RWPE1 (cell line): ENCODE measurements at regions not wholly inside any gene's neighbourhood (a gene's known extent, or its start where the extent isn't known, plus 50 kb on each side); places are given as distances from the start of the nearest gene placed in this dataset.

ENCODE experiments used
- CTCF ChIA-PET: fragments of 350-600 bp; sonication (Branson Sonifier 250); formaldehyde crosslinking; extraction: SDS; loops from one replicate; lab custom pipeline; 2021; lab: Yijun Ruan, JAX
- POLR2A ChIA-PET: fragments of 400-600 bp; formaldehyde crosslinking; extraction: SDS; loops from one replicate; lab custom pipeline; 2020; ENCODE audit warnings: antibody characterized with exemption; ENCODE audit not compliant: low non-redundant PET; lab: Yijun Ruan, JAX
- DNase-seq: peaks from one replicate; pipeline ENCODE4 v3.0.0; 2012; ENCODE audit warnings: low spot score
- H3K27ac ChIP-seq: fragments of 450-650 bp; 2 replicates; pipeline ENCODE4 v1.5.1; 2017
- TF ChIP-seq, protein P1 (sequence below): fragments of 450-650 bp; conservative IDR thresholded peaks from 2 replicates; pipeline ENCODE4 v1.5.1; 2017; ENCODE audit warnings: low read depth, mild to moderate bottlenecking

DNA sequence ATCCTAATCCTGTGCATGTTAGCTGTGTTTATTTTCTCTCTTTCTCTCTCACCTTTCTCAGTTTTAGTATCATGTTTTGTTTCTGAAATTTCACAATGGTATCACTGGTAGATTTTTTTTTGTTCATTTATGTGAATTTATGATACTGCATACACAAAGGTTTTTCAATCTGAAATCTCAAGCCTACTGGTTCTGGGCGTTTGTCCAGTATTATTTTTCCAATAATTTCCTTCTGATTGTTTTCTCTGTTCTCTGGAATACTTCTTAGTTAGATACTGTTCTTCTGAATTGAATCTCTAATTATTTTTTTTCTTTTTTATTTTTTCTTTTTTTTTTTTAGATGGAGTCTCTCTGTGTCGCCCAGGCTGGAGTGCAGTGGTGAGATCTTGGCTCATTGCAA, 96.2 kb upstream of the TMEM72 start:
- ChIA-PET CTCF (no interaction called here), POLR2A (no interaction called here)

DNA sequence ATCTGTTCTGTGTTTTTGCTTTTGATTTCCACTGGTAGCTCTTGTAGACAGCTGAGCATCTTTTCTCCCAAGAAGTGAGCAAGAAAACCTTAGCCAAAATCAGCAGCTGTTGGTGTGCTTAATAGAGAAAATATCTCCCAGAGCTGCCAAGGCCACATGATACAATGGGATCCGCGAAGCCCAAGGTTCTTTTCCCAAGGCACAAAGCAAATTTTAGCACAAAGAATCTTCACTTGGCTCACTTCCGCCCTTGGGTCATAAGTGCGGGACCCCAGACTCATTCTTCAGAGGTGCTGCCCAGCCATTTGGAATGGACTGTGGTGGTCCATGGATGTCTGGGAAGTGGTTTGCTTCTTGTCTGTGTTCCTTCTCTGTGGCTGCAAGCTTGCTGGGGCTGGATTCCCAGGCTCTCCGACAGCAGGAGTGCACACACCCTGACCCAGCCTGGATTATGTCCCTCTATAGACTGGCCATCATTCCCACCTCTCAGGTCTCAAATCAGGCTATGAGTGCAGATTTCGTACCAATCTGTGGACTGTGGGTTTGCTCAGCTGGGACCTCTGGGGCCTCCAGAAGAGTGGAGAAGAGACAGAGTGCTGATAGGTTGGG, 93.0 kb upstream of the TMEM72 start:
- TF ChIP-seq, protein P1, sequence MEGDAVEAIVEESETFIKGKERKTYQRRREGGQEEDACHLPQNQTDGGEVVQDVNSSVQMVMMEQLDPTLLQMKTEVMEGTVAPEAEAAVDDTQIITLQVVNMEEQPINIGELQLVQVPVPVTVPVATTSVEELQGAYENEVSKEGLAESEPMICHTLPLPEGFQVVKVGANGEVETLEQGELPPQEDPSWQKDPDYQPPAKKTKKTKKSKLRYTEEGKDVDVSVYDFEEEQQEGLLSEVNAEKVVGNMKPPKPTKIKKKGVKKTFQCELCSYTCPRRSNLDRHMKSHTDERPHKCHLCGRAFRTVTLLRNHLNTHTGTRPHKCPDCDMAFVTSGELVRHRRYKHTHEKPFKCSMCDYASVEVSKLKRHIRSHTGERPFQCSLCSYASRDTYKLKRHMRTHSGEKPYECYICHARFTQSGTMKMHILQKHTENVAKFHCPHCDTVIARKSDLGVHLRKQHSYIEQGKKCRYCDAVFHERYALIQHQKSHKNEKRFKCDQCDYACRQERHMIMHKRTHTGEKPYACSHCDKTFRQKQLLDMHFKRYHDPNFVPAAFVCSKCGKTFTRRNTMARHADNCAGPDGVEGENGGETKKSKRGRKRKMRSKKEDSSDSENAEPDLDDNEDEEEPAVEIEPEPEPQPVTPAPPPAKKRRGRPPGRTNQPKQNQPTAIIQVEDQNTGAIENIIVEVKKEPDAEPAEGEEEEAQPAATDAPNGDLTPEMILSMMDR: no peak
- CTCF ChIA-PET: interaction anchor here (0.6 kb wide), 1 partner anchor 418 kb away, joined by 3 read pairs; no protein-coding TSS in a partner anchor
- no peak for DNase-seq

More for the DNA sequence above, 96.2 kb upstream of the TMEM72 start:
- no peak for DNase-seq
- no peak overlapping the region for H3K27ac ChIP-seq
- TF ChIP-seq, protein P1: no peak

DNA sequence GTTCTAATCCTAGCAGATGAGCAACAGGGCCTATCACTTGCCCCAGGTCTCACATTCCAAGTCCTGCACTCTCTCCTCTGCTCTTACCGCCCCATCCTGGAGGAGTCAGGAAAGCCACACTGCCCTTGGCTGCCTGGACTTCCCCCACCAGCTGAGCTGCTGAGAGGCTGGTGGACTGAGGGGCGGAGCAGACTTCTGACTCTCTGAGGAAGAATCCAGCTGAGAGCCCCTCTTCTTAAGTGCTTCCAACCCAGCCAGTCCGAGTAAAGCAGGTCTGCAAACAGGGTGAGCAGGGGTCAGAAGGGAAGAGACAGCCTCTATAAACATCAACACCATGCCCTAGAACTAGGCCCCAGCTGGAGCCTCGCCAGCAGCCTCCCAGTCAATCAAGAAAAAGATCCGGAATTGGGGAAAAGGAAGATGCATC, 92.4 kb upstream of the TMEM72 start:
- no peak for DNase-seq
- TF ChIP-seq, protein P1: no peak
- CTCF ChIA-PET: no interaction called here
- POLR2A ChIA-PET: no interaction called here
- H3K27ac ChIP-seq: no peak overlapping the region

More for the DNA sequence above, 93.0 kb upstream of the TMEM72 start:
- POLR2A ChIA-PET: no interaction called here
- H3K27ac ChIP-seq: no peak overlapping the region

DNA sequence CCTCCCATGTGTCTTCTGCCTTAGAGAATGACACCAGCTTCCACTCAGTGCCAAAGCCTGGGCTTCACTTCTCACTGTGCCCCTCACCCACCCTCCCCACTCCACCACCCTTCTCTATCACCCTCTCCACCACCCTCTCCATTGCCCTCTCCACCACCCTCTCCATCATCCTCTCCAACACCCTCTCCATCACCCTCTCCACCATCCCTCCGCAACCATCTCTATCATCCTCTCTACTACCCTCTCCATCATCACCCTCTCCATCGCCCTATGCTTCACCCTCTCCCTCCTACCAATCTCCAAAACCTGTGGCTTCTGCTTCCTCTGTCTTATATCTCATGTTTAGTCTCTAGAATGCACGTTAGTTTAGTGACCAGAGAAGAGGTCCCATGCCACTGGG, 91.0 kb upstream of the TMEM72 start:
- no peak overlapping the region for H3K27ac ChIP-seq
- TF ChIP-seq, protein P1: no peak
- ChIA-PET CTCF (no interaction called here), POLR2A (no interaction called here)
- DNase-seq: no peak

DNA sequence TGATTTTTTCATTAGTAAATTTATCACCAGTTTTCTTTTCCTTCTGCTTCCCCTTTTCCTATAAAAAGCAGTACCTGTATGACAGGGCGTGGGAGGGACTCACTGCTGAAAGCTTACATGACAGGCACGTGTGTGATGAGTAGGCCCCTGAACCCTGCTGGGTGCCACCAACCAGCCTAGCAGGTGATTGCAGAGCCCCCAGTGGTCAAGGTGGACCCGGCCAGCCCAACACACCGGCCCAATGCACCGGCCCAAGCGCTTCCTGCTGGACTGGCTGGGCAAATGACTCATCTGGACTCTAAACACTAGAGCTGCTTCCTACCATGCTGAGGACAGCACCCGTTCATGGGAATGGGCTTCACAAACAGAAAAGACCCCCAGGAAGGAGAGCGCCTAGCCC, 89.8 kb upstream of the TMEM72 start:
- H3K27ac ChIP-seq: no peak overlapping the region
- no peak for DNase-seq
- TF ChIP-seq, protein P1: no peak
- CTCF ChIA-PET: no interaction called here
- POLR2A ChIA-PET: no interaction called here

DNA sequence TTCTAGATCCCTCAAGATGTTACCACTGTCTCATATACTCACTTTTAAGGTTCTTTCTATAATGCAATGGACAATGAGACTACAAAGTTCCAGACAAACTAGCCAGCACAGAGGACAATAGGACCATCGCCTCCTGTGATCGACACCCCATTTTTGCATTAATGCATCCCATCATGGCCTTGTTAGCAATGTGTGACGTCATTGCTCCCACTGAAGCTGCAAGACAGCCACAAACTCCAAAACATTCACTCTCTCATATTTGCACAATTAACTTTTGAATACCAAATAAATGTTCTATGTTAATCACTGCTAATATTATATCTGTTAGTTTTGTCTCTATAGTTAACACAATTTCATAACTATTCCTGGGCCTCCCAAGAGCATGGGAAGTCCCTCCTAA, 88.8 kb upstream of the TMEM72 start:
- no peak for DNase-seq
- TF ChIP-seq, protein P1: no peak
- CTCF ChIA-PET: no interaction called here
- POLR2A ChIA-PET: no interaction called here
- no peak overlapping the region for H3K27ac ChIP-seq
